Lung (tissue), 11 donors: ENCODE measurements at regions not wholly inside any gene's neighbourhood (a gene's known extent, or its start where the extent isn't known, plus 50 kb on each side); places are given as distances from the start of the nearest gene placed in this dataset.

Experiments
- ATAC-seq: fragments of 200-7000 bp; cut with Tn5 transposase; one replicate; pipeline ENCODE4 v1.9.1; 2020; ENCODE audit warnings: moderate number of reproducible peaks; ENCODE audit not compliant: insufficient read depth, low FRiP score
- DNase-seq, 3 donors: peaks; one replicate each; pipeline ENCODE4 v3.0.0-alpha.2; 2013 to 2017
- H3K27ac ChIP-seq, 2 donors: one replicate each; pipeline ENCODE4 v1.5.1; 2013; ENCODE audit warnings: mild to moderate bottlenecking in 2 of 2, moderate library complexity in 2 of 2, control low read depth in 1 of 2, inconsistent platforms in 1 of 2, low read depth in 1 of 2, low read length in 1 of 2
- H3K27me3 ChIP-seq, 3 donors: one replicate each; pipeline ENCODE4 v1.5.1; 2013; ENCODE audit warnings: low read length in 2 of 3; ENCODE audit not compliant: control insufficient read depth in 3 of 3, insufficient read depth in 3 of 3
- H3K36me3 ChIP-seq, 4 donors: one replicate each; pipeline ENCODE4 v1.5.1; 2013; ENCODE audit warnings: low read length in 4 of 4, mild to moderate bottlenecking in 1 of 4, moderate library complexity in 1 of 4; ENCODE audit not compliant: control insufficient read depth in 4 of 4, insufficient read depth in 4 of 4
- H3K4me1 ChIP-seq, 5 donors: one replicate each; pipeline ENCODE4 v1.5.1; 2013; ENCODE audit warnings: low read length in 5 of 5, mild to moderate bottlenecking in 2 of 5, moderate library complexity in 1 of 5; ENCODE audit not compliant: control insufficient read depth in 5 of 5, insufficient read depth in 5 of 5
- H3K4me3 ChIP-seq: one replicate; pipeline ENCODE4 v1.5.1; 2013; ENCODE audit warnings: mild to moderate bottlenecking, control low read depth, moderate library complexity
- H3K9ac ChIP-seq, 2 donors: one replicate each; pipeline ENCODE4 v1.5.1; 2013; ENCODE audit warnings: low read length in 2 of 2, control low read depth in 1 of 2; ENCODE audit not compliant: insufficient read depth in 1 of 2
- H3K9me3 ChIP-seq, 4 donors: one replicate each; pipeline ENCODE4 v1.5.1; 2013; ENCODE audit warnings: low read length in 3 of 4, mild to moderate bottlenecking in 1 of 4, moderate library complexity in 1 of 4; ENCODE audit not compliant: control insufficient read depth in 4 of 4, insufficient read depth in 3 of 4
- CTCF ChIP-seq: IDR thresholded peaks from 2 replicates; pipeline ENCODE4 v1.5.1; 2012; ENCODE audit warnings: mild to moderate bottlenecking; ENCODE audit errors: control extremely low read depth, extremely low read depth
- WGBS, 2 donors: extraction: QIAGEN DNeasy Blood & Tissue Kit; methylation state at CpG; one replicate each; pipeline ENCODE4 v1.1.7; 2013; 5-methylcytosine and 5-hydroxymethylcytosine counted together
- donor health status: control.
- donor health status: control.
- donor health status: Bipolar disorder and iron deficiency.
- donor health status: healthy.
- donor health status: DM: yes; HTN: yes; CAD: no.

GRCh38 chr15:81937189-81937588 is 108.6 kb downstream of the MEX3B start:
- H3K27ac ChIP-seq: no peak overlapping the region
- H3K36me3 ChIP-seq: no peaks in the 10 kb centered on the region
- WGBS, 2 donors: 53 to 72% methylated on average over 4 of the region's 4 CpGs
- no peaks in the 10 kb centered on the region for H3K4me1 ChIP-seq
- peaks cover 0 to 8% (median 2%) of the 10 kb centered on the region in 4 donors for H3K9me3 ChIP-seq
- ATAC-seq (no peak), DNase-seq (no peak)
- no peak for TF ChIP-seq CTCF
- no peak overlapping the region for H3K9ac ChIP-seq
- no peaks in the 10 kb centered on the region for H3K27me3 ChIP-seq
- no peak overlapping the region for H3K4me3 ChIP-seq

- WGBS, 2 donors: 72 to 83% methylated on average over 11 of the region's 11 CpGs
- H3K27ac ChIP-seq: no peak overlapping the region
- H3K4me3 ChIP-seq: no peak overlapping the region
- H3K36me3 ChIP-seq: no peaks in the 10 kb centered on the region
- no peak for TF ChIP-seq CTCF
- DNase-seq (no peak), ATAC-seq (no peak)
- no peaks in the 10 kb centered on the region for H3K4me1 ChIP-seq
- no peaks in the 10 kb centered on the region for H3K9me3 ChIP-seq
- no peak overlapping the region for H3K9ac ChIP-seq
- H3K27me3 ChIP-seq: no peaks in the 10 kb centered on the region
Measured at GRCh38 chr15:81930582-81931369, 115.0 kb downstream of the MEX3B start.

GRCh38 chr15:81929557-81929956 is 116.3 kb downstream of the MEX3B start:
- H3K27ac ChIP-seq: no peak overlapping the region
- 92 to 97% methylated on average over 3 of the region's 3 CpGs for WGBS, 2 donors
- no peak for TF ChIP-seq CTCF
- no peaks in the 10 kb centered on the region for H3K36me3 ChIP-seq
- no peaks in the 10 kb centered on the region for H3K4me1 ChIP-seq
- DNase-seq (no peak), ATAC-seq (no peak)
- no peaks in the 10 kb centered on the region for H3K9me3 ChIP-seq
- H3K4me3 ChIP-seq: no peak overlapping the region
- H3K9ac ChIP-seq: no peak overlapping the region
- H3K27me3 ChIP-seq: no peaks in the 10 kb centered on the region

- H3K27me3 ChIP-seq: no peaks in the 10 kb centered on the region
- DNase-seq: no peak
- no peaks in the 10 kb centered on the region for H3K4me1 ChIP-seq
- no peak overlapping the region for H3K9ac ChIP-seq
- no peaks in the 10 kb centered on the region for H3K9me3 ChIP-seq
- WGBS, 2 donors: 80 to 89% methylated on average over 6 of the region's 6 CpGs
- H3K27ac ChIP-seq: no peak overlapping the region
- H3K36me3 ChIP-seq: no peaks in the 10 kb centered on the region
- no peak for ATAC-seq
- no peak for TF ChIP-seq CTCF
- no peak overlapping the region for H3K4me3 ChIP-seq
Measured at GRCh38 chr15:81926981-81927380, 118.8 kb downstream of the MEX3B start.
